Smooth muscle cell (in vitro differentiated cells): ENCODE measurements at regions not wholly inside any gene's neighbourhood (a gene's known extent, or its start where the extent isn't known, plus 50 kb on each side); places are given as distances from the start of the nearest gene placed in this dataset.

ENCODE experiments used
- DNase-seq: peaks from one replicate; lab custom pipeline; 2025; ENCODE audit not compliant: unreplicated experiment; lab: John Stamatoyannopoulos, UW
- H2AFZ ChIP-seq: fragments of 200-600 bp; sonication (generic); 2 replicates; pipeline ENCODE4 v1.6.0; 2016; ENCODE audit warnings: antibody characterized with exemption, low read depth, mild to moderate bottlenecking
- H3F3A ChIP-seq: fragments of 200-600 bp; sonication (generic); 2 replicates; pipeline ENCODE4 v1.6.0; 2017; ENCODE audit warnings: antibody characterized with exemption, low read depth
- H3K27ac ChIP-seq: fragments of 200-600 bp; sonication (generic); 2 replicates; pipeline ENCODE4 v1.5.1; 2016; ENCODE audit warnings: low read depth, mild to moderate bottlenecking
- H3K27me3 ChIP-seq: fragments of 200-600 bp; sonication (generic); 2 replicates; pipeline ENCODE4 v1.6.1; 2016; ENCODE audit warnings: low read depth, mild to moderate bottlenecking
- H3K36me3 ChIP-seq: fragments of 200-600 bp; sonication (generic); 2 replicates; pipeline ENCODE4 v1.5.1; 2016; ENCODE audit warnings: low read depth
- H3K4me1 ChIP-seq: fragments of 200-600 bp; sonication (generic); 2 replicates; pipeline ENCODE4 v1.5.1; 2016; ENCODE audit warnings: low read depth
- H3K4me2 ChIP-seq: fragments of 200-600 bp; sonication (generic); 2 replicates; pipeline ENCODE4 v1.6.0; 2016; ENCODE audit warnings: mild to moderate bottlenecking
- H3K4me3 ChIP-seq: fragments of 200-600 bp; sonication (generic); 2 replicates; pipeline ENCODE4 v1.5.1; 2016; ENCODE audit warnings: mild to moderate bottlenecking
- H3K79me2 ChIP-seq: fragments of 200-600 bp; sonication (generic); 2 replicates; pipeline ENCODE4 v1.6.0; 2016; ENCODE audit warnings: low read depth, mild to moderate bottlenecking
- H3K9ac ChIP-seq: fragments of 200-600 bp; sonication (generic); 2 replicates; pipeline ENCODE4 v1.6.0; 2016; ENCODE audit warnings: low read depth
- H3K9me3 ChIP-seq: fragments of 200-600 bp; sonication (generic); replicated peaks from 2 replicates; pipeline ENCODE4 v1.5.1; 2016; ENCODE audit warnings: low read depth
- H4K20me1 ChIP-seq: fragments of 200-600 bp; sonication (generic); 2 replicates; pipeline ENCODE4 v1.6.0; 2016; ENCODE audit warnings: low read depth
- WGBS: methylation state at CpG from one replicate; pipeline ENCODE4 v1.1.7; 2016; ENCODE audit warnings: low lambda C conversion rate; 5-methylcytosine and 5-hydroxymethylcytosine counted together
- TF ChIP-seq, protein P1 (sequence below): fragments of 200-600 bp; sonication (generic); IDR thresholded peaks from 2 replicates; pipeline ENCODE4 v1.5.1; 2017; ENCODE audit warnings: borderline replicate concordance, mild to moderate bottlenecking, antibody characterized with exemption; ENCODE audit not compliant: insufficient read depth, poor library complexity, severe bottlenecking

- H3K4me3 ChIP-seq: no peak overlapping the region
- DNase-seq: no peak
- TF ChIP-seq, protein P1, sequence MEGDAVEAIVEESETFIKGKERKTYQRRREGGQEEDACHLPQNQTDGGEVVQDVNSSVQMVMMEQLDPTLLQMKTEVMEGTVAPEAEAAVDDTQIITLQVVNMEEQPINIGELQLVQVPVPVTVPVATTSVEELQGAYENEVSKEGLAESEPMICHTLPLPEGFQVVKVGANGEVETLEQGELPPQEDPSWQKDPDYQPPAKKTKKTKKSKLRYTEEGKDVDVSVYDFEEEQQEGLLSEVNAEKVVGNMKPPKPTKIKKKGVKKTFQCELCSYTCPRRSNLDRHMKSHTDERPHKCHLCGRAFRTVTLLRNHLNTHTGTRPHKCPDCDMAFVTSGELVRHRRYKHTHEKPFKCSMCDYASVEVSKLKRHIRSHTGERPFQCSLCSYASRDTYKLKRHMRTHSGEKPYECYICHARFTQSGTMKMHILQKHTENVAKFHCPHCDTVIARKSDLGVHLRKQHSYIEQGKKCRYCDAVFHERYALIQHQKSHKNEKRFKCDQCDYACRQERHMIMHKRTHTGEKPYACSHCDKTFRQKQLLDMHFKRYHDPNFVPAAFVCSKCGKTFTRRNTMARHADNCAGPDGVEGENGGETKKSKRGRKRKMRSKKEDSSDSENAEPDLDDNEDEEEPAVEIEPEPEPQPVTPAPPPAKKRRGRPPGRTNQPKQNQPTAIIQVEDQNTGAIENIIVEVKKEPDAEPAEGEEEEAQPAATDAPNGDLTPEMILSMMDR: no peak
Measured at GRCh38 chr1:29722598-29722997, 486.3 kb downstream of the PTPRU start.

DNA sequence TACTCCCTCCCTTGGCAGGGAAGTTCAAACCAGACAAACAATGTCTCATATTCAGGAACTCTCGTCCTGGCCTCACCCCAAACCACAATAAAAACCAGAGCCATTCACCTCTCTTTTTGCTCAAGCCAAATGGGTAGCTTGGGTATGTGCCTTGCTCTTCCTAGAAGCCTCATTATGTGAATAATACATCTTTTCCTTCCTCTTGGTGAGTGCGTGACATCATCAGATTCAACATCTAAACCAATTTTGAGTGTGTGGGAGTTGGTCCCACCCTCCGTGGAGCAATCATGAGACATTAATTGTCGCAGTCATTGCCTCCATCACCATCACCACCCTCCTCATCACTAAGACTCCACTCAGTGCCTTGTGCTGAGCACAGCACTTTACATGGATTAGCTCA, 482.9 kb downstream of the PTPRU start:
- Histone ChIP-seq H3K27ac (no peak overlapping the region), H2AFZ (no peak overlapping the region), H4K20me1 (no peaks in the 10 kb centered on the region), H3K79me2 (no peaks in the 10 kb centered on the region), H3K27me3 (no peaks in the 10 kb centered on the region), H3K9me3 (no peaks in the 10 kb centered on the region), H3K4me1 (no peaks in the 10 kb centered on the region), H3K36me3 (no peaks in the 10 kb centered on the region), H3K4me3 (no peak overlapping the region), H3F3A (no peaks in the 10 kb centered on the region), H3K9ac (no peak overlapping the region), H3K4me2 (no peak overlapping the region)
- no peak for DNase-seq
- WGBS: 67% methylated on average over 4 of the region's 4 CpGs
- TF ChIP-seq, protein P1: no peak

More at GRCh38 chr1:29722598-29722997, 486.3 kb downstream of the PTPRU start:
- Histone ChIP-seq H3K79me2 (no peaks in the 10 kb centered on the region), H3F3A (no peaks in the 10 kb centered on the region), H2AFZ (no peak overlapping the region), H4K20me1 (no peaks in the 10 kb centered on the region), H3K9me3 (no peaks in the 10 kb centered on the region), H3K4me2 (no peak overlapping the region), H3K9ac (no peak overlapping the region), H3K36me3 (no peaks in the 10 kb centered on the region), H3K4me1 (no peaks in the 10 kb centered on the region), H3K27me3 (no peaks in the 10 kb centered on the region), H3K27ac (no peak overlapping the region)

- no peak overlapping the region for H3K4me3 ChIP-seq
- TF ChIP-seq, protein P1: no peak
- H3K4me2 ChIP-seq: no peak overlapping the region
- no peaks in the 10 kb centered on the region for H3K79me2 ChIP-seq
- H4K20me1 ChIP-seq: no peaks in the 10 kb centered on the region
- no peaks in the 10 kb centered on the region for H3F3A ChIP-seq
- no peaks in the 10 kb centered on the region for H3K4me1 ChIP-seq
- H3K27ac ChIP-seq: no peak overlapping the region
- no peak overlapping the region for H3K9ac ChIP-seq
- no peak for DNase-seq
- no peaks in the 10 kb centered on the region for H3K36me3 ChIP-seq
- no peaks in the 10 kb centered on the region for H3K27me3 ChIP-seq
- H2AFZ ChIP-seq: no peak overlapping the region
- no peaks in the 10 kb centered on the region for H3K9me3 ChIP-seq
Measured at GRCh38 chr1:29718791-29719190, 482.5 kb downstream of the PTPRU start.

GRCh38 chr1:29716306-29716705, 480.0 kb downstream of the PTPRU start:
- no peak overlapping the region for H3K27ac ChIP-seq
- 78% methylated on average over 6 of the region's 6 CpGs for WGBS
- no peak overlapping the region for H3K4me2 ChIP-seq
- H3K4me3 ChIP-seq: no peak overlapping the region
- no peaks in the 10 kb centered on the region for H3K9me3 ChIP-seq
- no peaks in the 10 kb centered on the region for H3K4me1 ChIP-seq
- H2AFZ ChIP-seq: no peak overlapping the region
- H3K9ac ChIP-seq: no peak overlapping the region
- DNase-seq: no peak
- H4K20me1 ChIP-seq: no peaks in the 10 kb centered on the region
- H3F3A ChIP-seq: no peaks in the 10 kb centered on the region
- H3K36me3 ChIP-seq: no peaks in the 10 kb centered on the region
- H3K27me3 ChIP-seq: no peaks in the 10 kb centered on the region
- TF ChIP-seq, protein P1: no peak
- H3K79me2 ChIP-seq: no peaks in the 10 kb centered on the region
